RWPE1 (cell line): ENCODE measurements at regions not wholly inside any gene's neighbourhood (a gene's known extent, or its start where the extent isn't known, plus 50 kb on each side); places are given as distances from the start of the nearest gene placed in this dataset.
"Not testable (repeated sequence)": the region's sequence is repeated elsewhere in the genome, so short reads cannot be mapped to it uniquely, and the experiment has no call there.

Experiments
- CTCF ChIA-PET: fragments of 350-600 bp; sonication (Branson Sonifier 250); formaldehyde crosslinking; extraction: SDS; loops from one replicate; lab custom pipeline; 2021; lab: Yijun Ruan, JAX
- POLR2A ChIA-PET: fragments of 400-600 bp; formaldehyde crosslinking; extraction: SDS; loops from one replicate; lab custom pipeline; 2020; ENCODE audit warnings: antibody characterized with exemption; ENCODE audit not compliant: low non-redundant PET; lab: Yijun Ruan, JAX
- DNase-seq: peaks from one replicate; pipeline ENCODE4 v3.0.0; 2012; ENCODE audit warnings: low spot score
- H3K27ac ChIP-seq: fragments of 450-650 bp; 2 replicates; pipeline ENCODE4 v1.5.1; 2017
- TF ChIP-seq, protein P1 (sequence below): fragments of 450-650 bp; conservative IDR thresholded peaks from 2 replicates; pipeline ENCODE4 v1.5.1; 2017; ENCODE audit warnings: low read depth, mild to moderate bottlenecking

DNA sequence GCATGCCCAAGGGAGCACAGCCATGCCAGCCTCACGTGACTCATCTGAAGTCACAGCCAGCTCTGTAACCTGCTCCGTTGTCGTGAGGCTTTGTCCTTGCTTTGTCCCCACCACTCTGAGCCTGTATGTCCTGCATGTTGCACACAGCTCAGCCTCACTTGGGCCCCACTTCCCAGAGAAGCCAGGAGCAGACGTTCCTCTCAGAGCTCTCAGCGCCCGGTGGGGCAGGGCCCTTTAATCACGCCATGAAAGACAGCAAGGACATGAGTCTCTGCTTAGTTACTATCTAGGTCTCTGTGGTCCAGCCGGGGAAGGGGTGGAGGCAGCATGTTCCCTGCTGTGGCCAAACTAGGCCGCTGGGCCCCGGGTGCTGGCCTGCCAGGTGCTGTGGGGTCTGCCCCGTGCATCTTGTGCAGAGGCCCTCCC is 127.4 kb upstream of the FAM20C start:
- no peak for DNase-seq
- ChIA-PET CTCF (interaction anchor here (0.6 to 1.7 kb wide), 3 partner anchors 85 to 132 kb away, joined by 3 to 6 read pairs (median 4); no protein-coding TSS in a partner anchor), POLR2A (no interaction called here)
- H3K27ac ChIP-seq, result no peak overlapping the region
- TF ChIP-seq, protein P1, sequence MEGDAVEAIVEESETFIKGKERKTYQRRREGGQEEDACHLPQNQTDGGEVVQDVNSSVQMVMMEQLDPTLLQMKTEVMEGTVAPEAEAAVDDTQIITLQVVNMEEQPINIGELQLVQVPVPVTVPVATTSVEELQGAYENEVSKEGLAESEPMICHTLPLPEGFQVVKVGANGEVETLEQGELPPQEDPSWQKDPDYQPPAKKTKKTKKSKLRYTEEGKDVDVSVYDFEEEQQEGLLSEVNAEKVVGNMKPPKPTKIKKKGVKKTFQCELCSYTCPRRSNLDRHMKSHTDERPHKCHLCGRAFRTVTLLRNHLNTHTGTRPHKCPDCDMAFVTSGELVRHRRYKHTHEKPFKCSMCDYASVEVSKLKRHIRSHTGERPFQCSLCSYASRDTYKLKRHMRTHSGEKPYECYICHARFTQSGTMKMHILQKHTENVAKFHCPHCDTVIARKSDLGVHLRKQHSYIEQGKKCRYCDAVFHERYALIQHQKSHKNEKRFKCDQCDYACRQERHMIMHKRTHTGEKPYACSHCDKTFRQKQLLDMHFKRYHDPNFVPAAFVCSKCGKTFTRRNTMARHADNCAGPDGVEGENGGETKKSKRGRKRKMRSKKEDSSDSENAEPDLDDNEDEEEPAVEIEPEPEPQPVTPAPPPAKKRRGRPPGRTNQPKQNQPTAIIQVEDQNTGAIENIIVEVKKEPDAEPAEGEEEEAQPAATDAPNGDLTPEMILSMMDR, result no peak

DNA sequence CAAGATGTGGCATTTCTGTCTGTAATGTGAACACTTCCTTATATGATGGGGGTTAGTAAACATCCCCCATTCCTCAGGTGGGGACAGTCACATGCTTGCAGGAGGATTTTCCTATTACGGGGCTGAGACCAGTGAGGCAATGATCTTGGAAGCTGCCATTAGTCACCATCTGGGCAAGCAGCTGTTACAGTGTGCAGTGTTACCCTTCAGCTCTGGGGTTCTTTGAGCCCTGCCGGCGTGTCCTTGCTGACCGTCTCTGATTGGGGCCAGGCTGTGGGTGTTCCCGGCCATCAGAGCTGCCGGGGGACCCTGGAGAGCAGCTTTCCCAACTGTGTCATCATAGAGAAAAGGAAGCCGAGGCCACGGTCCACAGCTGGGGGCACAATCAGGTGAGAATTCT is 126.8 kb upstream of the FAM20C start:
- POLR2A ChIA-PET, result no interaction called here

DNA sequence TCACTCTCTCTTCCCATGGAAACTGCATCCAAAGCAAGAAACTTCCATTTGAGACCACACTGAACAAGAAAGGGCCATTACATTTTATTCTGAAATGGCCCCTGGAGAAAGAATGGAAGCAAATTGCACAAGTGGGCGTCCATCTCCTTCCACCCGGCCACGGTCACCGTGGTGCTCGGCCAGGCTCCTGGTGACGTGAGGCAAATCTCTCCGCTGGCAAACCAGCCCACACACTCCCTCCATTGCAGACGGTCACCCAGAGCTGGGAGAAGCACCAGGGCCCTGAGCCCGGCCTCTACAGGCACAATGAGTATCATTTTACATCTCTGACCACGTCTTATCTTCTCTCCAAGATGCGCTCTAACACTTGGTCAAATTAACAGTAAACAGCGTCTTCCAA is 126.1 kb upstream of the FAM20C start:
- ChIA-PET POLR2A (no interaction called here), CTCF (no interaction called here)
- TF ChIP-seq, protein P1, result no peak
- H3K27ac ChIP-seq, result no peak overlapping the region
- DNase-seq, result no peak

More for the DNA sequence above, 126.8 kb upstream of the FAM20C start:
- CTCF ChIA-PET, result no interaction called here
- no peak overlapping the region for H3K27ac ChIP-seq
- TF ChIP-seq, protein P1, result no peak
- DNase-seq, result no peak

DNA sequence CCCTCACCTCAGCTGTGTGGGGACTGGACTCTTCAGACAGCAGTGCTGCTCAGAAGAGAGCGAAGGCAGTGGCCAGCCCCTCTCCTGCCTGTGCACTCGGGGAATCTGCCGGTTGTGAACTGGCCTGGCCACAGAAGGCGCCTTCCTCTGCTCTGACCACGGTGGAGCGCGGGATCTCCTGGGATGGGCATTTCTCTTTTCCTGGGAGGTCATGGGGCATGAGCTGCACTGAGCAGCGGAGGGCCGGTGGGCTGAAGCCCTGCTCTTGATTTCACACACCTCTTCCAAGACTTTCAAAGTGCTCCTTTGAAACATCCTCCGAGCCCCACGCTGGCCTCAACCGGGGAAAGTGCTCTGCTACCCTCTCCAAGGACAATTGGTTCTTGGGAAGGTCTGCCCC is 125.6 kb upstream of the FAM20C start:
- ChIA-PET POLR2A (no interaction called here), CTCF (no interaction called here)
- H3K27ac ChIP-seq, result no peak overlapping the region
- TF ChIP-seq, protein P1, result no peak
- DNase-seq, result no peak

DNA sequence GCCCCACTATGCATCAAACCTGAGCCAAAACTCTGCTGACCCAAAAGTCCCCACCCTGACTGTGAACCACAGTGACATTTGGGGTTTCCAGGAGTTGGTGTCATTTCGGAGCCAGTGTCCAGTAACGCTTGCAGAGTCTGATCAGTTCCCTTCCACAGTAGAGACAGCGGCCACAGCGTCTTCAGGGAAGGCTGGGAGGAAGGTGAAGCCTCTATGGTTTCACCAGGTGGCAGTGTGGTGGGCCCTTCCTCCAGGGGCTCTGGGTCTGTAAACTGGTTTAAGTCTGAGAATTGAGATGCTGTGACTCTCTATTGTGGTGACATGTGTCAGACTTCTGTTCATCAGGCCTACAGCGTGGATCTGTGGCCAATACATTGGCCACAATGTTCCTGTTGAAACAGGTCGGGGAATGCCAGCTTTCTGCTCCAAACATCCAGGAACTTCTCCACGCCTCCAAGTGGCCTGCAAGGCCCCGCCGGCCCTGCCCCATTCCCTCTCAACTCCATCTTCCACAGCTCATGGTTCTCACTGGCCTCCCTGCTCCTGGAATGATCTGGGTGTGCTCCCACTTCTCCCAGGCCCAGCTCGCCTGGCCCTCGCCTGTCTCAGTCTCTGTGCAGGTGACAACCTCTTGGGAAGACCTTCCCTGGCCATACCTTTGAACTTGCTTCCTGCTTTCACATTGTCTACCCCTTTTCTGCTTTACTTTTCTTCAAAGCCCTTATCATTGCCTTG is 124.5 kb upstream of the FAM20C start:
- no peak for DNase-seq
- ChIA-PET POLR2A (no interaction called here), CTCF (interaction anchor here (0.7 to 1.1 kb wide), 2 partner anchors 43 to 80 kb away, joined by 3 to 4 read pairs; no protein-coding TSS in a partner anchor)
- no peak overlapping the region for H3K27ac ChIP-seq
- TF ChIP-seq, protein P1, result no peak

DNA sequence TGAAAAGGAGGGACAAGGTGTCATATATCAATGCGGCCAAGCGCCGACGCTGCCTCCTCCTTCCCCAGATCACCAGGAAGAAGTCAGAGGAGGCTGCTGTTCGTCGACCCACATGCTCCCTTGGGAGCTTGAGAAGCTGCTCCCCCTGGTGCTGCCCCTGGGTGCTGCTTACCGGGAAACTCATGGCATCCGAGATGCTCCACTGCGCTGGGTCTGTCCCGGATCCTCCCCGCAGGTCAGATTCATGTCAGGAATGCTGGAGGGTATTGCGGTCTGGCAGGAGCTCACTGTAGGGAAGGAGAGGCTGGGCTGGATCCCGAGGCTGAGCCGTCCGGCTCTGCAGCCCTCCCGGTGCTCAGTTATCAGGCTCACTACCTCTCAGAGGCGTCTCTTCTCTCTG is 123.7 kb upstream of the FAM20C start:
- CTCF ChIA-PET, result interaction anchor here (1.1 kb wide), 1 partner anchor 79 kb away, joined by 4 read pairs; no protein-coding TSS in a partner anchor
- TF ChIP-seq, protein P1, result no peak
- DNase-seq, result no peak
- POLR2A ChIA-PET, result no interaction called here
- no peak overlapping the region for H3K27ac ChIP-seq

DNA sequence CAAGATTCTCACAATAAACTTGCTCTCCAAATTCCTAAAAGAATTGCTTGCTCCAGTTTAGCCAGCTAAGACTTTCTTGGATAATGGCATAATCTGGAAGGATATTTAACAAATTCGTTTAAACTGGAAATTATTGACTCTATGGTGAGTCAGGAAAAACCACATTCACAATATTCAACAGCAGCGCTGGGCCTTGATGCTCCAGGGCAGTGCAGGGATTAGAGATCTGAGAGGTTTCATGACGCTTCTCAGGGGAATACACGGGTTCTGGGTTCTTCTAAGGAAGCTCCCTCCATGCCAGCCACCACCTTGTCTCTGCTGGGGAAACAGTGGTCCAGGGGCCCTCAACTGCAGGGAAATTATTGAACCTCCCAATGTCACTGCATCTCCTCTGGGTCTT is 123.3 kb upstream of the FAM20C start:
- CTCF ChIA-PET, POLR2A ChIA-PET, H3K27ac ChIP-seq, DNase-seq: not testable (repeated sequence)

DNA sequence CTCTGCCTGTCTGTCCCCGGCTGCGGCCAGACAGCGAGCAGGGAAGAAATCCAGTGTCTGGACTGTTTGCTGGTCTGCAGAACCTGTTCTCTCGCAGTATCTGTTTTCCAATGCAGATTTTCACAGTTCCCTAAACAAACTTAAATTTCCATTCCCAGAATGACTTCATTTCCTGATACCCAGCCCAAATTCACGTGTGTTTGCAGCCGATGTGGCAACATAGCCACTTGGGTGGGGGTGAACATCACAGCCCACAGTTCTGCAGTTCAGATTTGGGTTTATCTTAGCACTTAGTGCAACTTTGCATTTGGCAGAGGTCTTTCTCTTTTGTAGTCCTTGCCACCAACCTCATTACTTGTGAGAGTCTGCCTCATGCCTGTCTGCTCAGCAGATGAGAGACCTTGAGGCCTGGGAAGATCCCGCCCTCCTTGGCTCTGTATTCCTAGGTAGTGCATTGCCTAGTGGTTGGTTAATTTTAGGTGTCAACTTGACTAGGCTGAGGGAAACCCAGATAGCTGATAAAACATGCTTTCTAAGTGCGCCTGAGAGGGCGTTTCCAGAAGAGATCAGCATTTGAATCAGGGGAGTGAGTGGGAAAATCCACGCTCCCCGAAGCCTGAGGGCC is 122.8 kb upstream of the FAM20C start:
- DNase-seq, CTCF ChIA-PET, POLR2A ChIA-PET, H3K27ac ChIP-seq: not testable (repeated sequence)

DNA sequence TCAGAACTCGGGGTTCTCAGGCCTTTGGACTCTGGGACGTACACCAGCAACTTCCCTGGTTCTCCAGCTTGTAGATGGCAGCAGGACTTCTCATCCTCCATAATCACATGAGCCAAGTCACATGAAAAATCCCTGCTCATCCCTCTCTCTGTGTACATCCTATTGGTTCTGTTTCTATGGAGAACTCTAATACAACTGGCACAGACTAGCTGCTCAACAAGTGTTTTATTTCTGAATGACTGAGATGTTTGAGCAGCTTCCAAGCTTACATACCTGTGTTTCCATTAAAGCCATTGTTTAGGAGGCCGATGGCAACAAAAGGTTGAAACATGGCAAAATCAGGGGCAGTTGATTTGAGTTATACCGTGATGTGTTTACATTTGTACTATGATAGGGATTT is 122.2 kb upstream of the FAM20C start:
- POLR2A ChIA-PET, DNase-seq, CTCF ChIA-PET, H3K27ac ChIP-seq: not testable (repeated sequence)

DNA sequence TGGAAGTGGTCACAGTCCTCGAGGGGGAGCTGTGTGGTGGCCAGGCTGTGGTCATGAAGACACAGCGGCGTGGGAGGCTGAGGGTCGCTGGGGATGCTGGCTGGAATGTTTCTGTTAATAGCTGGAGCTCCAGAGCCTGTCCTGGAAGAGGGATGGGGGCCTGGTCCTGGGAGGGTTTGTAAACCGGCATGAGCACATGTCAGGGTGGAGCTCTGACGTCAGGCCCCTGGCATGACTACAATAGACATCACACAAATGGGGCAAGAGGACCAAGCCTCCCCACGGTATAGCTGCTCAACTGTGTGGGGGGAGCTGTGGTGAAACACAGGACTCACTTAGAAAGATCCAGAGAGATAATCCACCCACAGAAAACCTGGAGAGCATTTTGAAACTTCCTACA is 121.4 kb upstream of the FAM20C start:
- CTCF ChIA-PET, DNase-seq, H3K27ac ChIP-seq, POLR2A ChIA-PET: not testable (repeated sequence)
